Esophagus squamous epithelium (tissue), 5 donors: ENCODE measurements at regions not wholly inside any gene's neighbourhood (a gene's known extent, or its start where the extent isn't known, plus 50 kb on each side); places are given as distances from the start of the nearest gene placed in this dataset.

ENCODE experiments used
- DNase-seq: peaks from one replicate; lab custom pipeline; 2025; lab: John Stamatoyannopoulos, UW
- H3K27ac ChIP-seq, 4 donors: fragments of 200-600 bp; sonication (generic); one replicate each; pipeline ENCODE4 v1.5.1; 2016 to 2019; ENCODE audit warnings: mild to moderate bottlenecking in 1 of 4
- H3K27me3 ChIP-seq, 4 donors: fragments of 200-600 bp; sonication (generic); 1 replicate in 3 of 4; 2 replicates in 1 of 4; pipeline versions ENCODE4 v1.5.1 to v1.6.0; 2017 to 2021; ENCODE audit warnings: antibody characterized with exemption in 1 of 4
- H3K36me3 ChIP-seq, 3 donors: fragments of 200-600 bp; sonication (generic); one replicate each; pipeline ENCODE4 v1.5.1; 2016 to 2019
- H3K4me1 ChIP-seq, 3 donors: fragments of 200-600 bp; sonication (generic); one replicate each; pipeline ENCODE4 v1.5.1; 2017 to 2019
- H3K4me3 ChIP-seq, 4 donors: fragments of 200-600 bp; sonication (generic); 1 replicate in 3 of 4; 2 replicates in 1 of 4; pipeline ENCODE4 v1.5.1; 2016 to 2019; ENCODE audit warnings: mild to moderate bottlenecking in 2 of 4, moderate library complexity in 1 of 4
- H3K9me3 ChIP-seq, 3 donors: fragments of 200-600 bp; sonication (generic); one replicate each; pipeline ENCODE4 v1.5.1; 2016 to 2019
- CTCF ChIP-seq, 6 experiments: fragments of 450-650 bp in 4 of 6; fragments of 200-600 bp in 2 of 6; sonication (generic) in 2 of 6; IDR thresholded peaks; one replicate each; pipeline ENCODE4 v1.5.1; 2016 to 2019; ENCODE audit warnings: antibody characterized with exemption in 6 of 6, mild to moderate bottlenecking in 4 of 6, moderate library complexity in 4 of 6
- POLR2A ChIP-seq, 4 donors: fragments of 450-650 bp; IDR thresholded peaks; one replicate each; pipeline ENCODE4 v1.6.1; 2017; ENCODE audit warnings: antibody characterized with exemption in 4 of 4, mild to moderate bottlenecking in 4 of 4, moderate library complexity in 3 of 4
- WGBS, 2 donors: methylation state at CpG; one replicate each; pipeline ENCODE4 v1.1.5; 2018; 5-methylcytosine and 5-hydroxymethylcytosine counted together
- intact Hi-C: fragments of 100-400 bp; cut with DNase I; formaldehyde crosslinking; loops from one replicate; pipeline ENCODE4 v1.15.0; 2022
- donor health status: DM: yes; HTN: yes; CAD: no.

GRCh38 chr11:39462506-39462905 is 1996.9 kb downstream of the LRRC4C start:
- TF ChIP-seq POLR2A (IDR thresholded peaks at IDR 0.05) (no peak), CTCF (IDR thresholded peaks at IDR 0.05) (no peak)
- no peaks in the 10 kb centered on the region for H3K4me1 ChIP-seq
- no peaks in the 10 kb centered on the region for H3K36me3 ChIP-seq
- no peak overlapping the region for H3K27ac ChIP-seq
- no peaks in the 10 kb centered on the region for H3K9me3 ChIP-seq
- H3K27me3 ChIP-seq: no peaks in the 10 kb centered on the region
- intact Hi-C loops: no loop called here
- no peak overlapping the region for H3K4me3 ChIP-seq
- 0 to 32% methylated on average over 1 of the region's 1 CpG for WGBS, 2 donors
- no peak for DNase-seq

DNA sequence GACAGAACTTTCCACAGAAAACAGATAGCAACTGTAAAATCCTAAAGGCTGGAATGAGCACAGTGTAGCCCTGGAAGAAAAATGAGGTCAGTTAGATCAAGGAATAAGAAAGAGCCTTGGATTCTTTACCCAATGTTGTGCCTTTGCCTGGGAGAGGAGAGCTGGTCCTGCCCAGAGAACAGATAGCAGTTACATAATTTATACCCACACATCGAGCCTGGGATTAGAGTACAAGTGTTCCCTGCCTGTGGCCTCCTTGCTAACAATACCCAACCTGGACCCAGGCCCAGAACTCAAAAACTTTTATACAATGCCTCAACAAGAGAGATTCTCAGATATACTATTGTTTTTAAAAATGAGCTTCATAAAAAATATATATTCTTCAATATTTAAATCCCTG is 1998.4 kb downstream of the LRRC4C start:
- TF ChIP-seq POLR2A (IDR thresholded peaks at IDR 0.05) (no peak), CTCF (IDR thresholded peaks at IDR 0.05) (no peak)

GRCh38 chr11:39459606-39460005 is 1999.8 kb downstream of the LRRC4C start:
- DNase-seq: no peak
- H3K4me1 ChIP-seq: no peaks in the 10 kb centered on the region
- WGBS, 2 donors: 73 to 84% methylated on average over 6 of the region's 6 CpGs

More for the DNA sequence above, 1998.4 kb downstream of the LRRC4C start:
- Histone ChIP-seq H3K4me3 (no peak overlapping the region), H3K4me1 (no peaks in the 10 kb centered on the region), H3K9me3 (no peaks in the 10 kb centered on the region), H3K27me3 (no peaks in the 10 kb centered on the region), H3K36me3 (no peaks in the 10 kb centered on the region), H3K27ac (no peak overlapping the region)
- 29 to 39% methylated on average over 1 of the region's 1 CpG for WGBS, 2 donors
- intact Hi-C loops: no loop called here
- DNase-seq: no peak

DNA sequence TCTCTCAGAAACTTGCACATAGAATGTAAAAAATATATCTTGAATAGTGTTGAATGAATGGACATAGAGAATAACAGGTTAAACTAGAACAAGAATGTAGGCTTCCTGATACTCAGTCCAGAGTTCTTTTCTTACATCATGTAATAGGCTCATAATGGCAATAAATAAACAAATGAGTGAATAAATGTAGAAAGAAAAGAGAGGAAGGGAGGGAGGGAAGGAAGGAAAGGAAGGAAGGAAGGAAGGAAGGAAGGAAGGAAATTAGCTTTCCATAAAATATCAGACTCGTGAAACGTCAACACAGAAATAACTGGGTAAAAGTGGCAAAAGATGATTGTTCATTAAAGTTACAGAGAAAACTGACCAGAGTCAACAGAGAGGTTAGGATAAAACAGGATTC is 2001.0 kb downstream of the LRRC4C start:
- TF ChIP-seq CTCF (IDR thresholded peaks at IDR 0.05) (no peak), POLR2A (IDR thresholded peaks at IDR 0.05) (no peak)
- Histone ChIP-seq H3K9me3 (no peaks in the 10 kb centered on the region), H3K27ac (no peak overlapping the region), H3K4me3 (no peak overlapping the region), H3K4me1 (no peaks in the 10 kb centered on the region), H3K36me3 (no peaks in the 10 kb centered on the region), H3K27me3 (no peaks in the 10 kb centered on the region)
- 74 to 82% methylated on average over 2 of the region's 2 CpGs for WGBS, 2 donors
- no peak for DNase-seq
- intact Hi-C loops: no loop called here

More at GRCh38 chr11:39459606-39460005, 1999.8 kb downstream of the LRRC4C start:
- H3K36me3 ChIP-seq: no peaks in the 10 kb centered on the region
- no peak overlapping the region for H3K27ac ChIP-seq
- no peaks in the 10 kb centered on the region for H3K27me3 ChIP-seq
- H3K4me3 ChIP-seq: no peak overlapping the region
- TF ChIP-seq CTCF (IDR thresholded peaks at IDR 0.05) (no peak), POLR2A (IDR thresholded peaks at IDR 0.05) (no peak)
- intact Hi-C loops: no loop called here
- no peaks in the 10 kb centered on the region for H3K9me3 ChIP-seq

DNA sequence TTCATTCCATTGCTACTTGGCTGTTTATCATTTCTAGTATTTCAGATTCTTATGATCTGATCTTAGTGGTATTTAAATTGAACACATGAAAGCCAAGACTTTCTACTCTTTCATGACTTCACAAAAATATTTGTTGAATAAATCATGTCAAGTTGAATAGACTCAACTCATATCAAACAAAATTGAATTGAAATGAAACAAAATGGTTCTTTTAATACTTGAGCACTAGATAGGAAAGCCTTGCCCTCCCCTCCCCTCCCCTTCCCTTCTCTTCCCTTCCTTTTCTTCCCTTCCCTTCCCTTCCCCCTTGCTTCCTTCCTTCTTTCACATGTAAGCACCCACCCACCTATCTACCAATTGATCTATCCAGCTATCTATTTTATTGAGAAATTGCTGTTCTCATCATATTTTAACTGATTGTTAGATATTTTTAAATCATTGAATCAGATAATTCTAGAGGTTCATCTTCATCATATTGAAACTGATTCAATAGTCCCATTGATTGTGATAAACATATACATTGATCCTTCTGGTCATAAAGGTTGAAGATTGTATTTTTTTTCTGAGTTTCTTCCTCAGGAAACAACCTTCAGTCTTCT is 2015.9 kb downstream of the LRRC4C start:
- no peaks in the 10 kb centered on the region for H3K4me1 ChIP-seq
- peaks cover 0 to 7% (median 6%) of the 10 kb centered on the region in 3 donors for H3K9me3 ChIP-seq
- no peak overlapping the region for H3K27ac ChIP-seq
- TF ChIP-seq CTCF (IDR thresholded peaks at IDR 0.05) (no peak), POLR2A (IDR thresholded peaks at IDR 0.05) (no peak)
- no peak overlapping the region for H3K4me3 ChIP-seq
- intact Hi-C loops: no loop called here
- no peaks in the 10 kb centered on the region for H3K36me3 ChIP-seq
- no peak for DNase-seq
- H3K27me3 ChIP-seq: no peaks in the 10 kb centered on the region
